ENCODE measurements at regions not wholly inside any gene's neighbourhood (a gene's known extent, or its start where the extent isn't known, plus 50 kb on each side); places are given as distances from the start of the nearest gene placed in this dataset.

DNA sequence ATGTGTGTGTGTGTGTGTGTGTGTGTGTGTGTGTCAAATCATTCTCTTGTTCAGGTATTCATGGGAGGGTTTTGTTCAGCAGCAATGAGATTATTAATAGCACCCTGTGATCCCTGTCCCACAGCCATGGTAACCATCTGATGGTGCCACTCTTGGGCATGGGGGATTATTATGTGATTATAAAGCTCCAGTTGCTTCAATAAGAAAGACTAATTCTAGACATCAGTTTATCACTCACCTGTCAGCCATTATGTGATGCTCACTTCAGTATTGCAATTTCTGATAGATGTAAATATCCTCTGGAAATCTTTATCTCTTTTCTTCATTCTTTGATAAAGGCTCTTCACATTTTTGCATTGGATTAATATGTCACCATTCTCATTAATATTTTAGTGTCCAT is 145.9 kb upstream of the POU1F1 start:
- no peak for TF ChIP-seq CTCF (IDR thresholded peaks at IDR 0.05; ENCODE audit: extremely low read depth, missing control alignments)
- DNase-seq (ENCODE audit: low spot score): no peak

GRCh38 chr3:87420171-87420570 is 143.8 kb upstream of the POU1F1 start:
- no peak for TF ChIP-seq CTCF (IDR thresholded peaks at IDR 0.05; ENCODE audit: extremely low read depth, missing control alignments)
- no peak for DNase-seq (ENCODE audit: low spot score)

DNA sequence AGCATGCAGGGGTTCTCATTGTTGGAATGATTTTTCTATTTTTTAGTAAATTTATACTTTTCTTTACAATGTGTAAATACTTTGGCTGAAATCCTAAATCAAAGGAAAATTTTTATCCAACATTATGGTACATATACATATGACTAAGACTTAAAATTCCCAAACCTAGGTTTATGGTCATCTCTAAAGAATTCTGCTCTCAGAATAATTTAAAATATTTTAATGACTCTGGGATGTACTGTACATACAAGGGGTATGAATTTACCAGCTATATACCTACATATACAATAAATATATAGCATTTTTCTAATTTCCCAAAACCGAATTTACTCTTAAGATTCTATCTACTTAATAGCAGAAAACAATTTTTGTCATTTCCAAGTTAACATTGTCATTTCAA is 137.9 kb upstream of the POU1F1 start:
- DNase-seq (ENCODE audit: low spot score): no peak
- no peak for TF ChIP-seq CTCF (IDR thresholded peaks at IDR 0.05; ENCODE audit: extremely low read depth, missing control alignments)

DNA sequence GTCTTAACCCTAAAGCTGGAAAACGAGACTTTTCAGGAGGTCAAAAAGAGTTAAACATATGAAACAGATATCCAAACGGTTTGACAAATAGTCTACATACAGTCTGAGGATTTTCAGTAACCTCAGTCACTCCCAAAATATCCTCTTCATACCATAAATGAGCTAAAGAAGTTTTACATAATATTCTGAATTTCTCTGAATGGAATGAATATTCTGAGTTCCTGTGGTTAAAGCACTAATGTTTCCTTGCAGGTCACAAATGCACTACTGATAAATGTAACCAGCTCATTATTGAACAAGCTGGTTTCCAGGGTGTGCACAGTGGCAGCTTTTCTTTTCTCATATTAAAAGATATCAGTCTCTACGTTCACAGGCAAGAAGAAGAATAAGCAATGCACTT is 137.4 kb upstream of the POU1F1 start:
- no peak for TF ChIP-seq CTCF (IDR thresholded peaks at IDR 0.05; ENCODE audit: extremely low read depth, missing control alignments)
- no peak for DNase-seq (ENCODE audit: low spot score)

DNA sequence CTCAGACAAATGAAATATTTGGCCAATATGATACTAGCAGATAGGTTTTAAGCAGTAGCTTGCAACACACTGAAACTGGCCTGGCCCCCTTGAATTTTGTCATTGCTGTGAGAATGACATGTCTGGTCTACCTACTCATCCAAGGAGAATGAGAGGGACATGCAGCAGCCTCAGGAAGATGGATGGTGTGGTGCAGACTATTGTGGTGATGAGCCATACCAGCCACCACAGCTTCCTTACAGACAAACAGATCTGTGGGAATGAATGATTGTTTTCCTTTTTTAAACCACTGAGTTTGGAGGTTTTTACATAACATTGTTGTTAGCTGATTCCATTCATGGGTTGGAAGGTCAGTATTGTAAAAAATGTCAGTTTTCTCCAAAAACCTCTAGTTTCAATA is 133.7 kb upstream of the POU1F1 start:
- no peak for DNase-seq (ENCODE audit: low spot score)
- no peak for TF ChIP-seq CTCF (IDR thresholded peaks at IDR 0.05; ENCODE audit: extremely low read depth, missing control alignments)

- TF ChIP-seq CTCF (IDR thresholded peaks at IDR 0.05; ENCODE audit: extremely low read depth, missing control alignments): no peak
- DNase-seq (ENCODE audit: low spot score): no peak
Measured at GRCh38 chr3:87398168-87398801, 121.9 kb upstream of the POU1F1 start.

- no peak for DNase-seq (ENCODE audit: low spot score)
- TF ChIP-seq CTCF (IDR thresholded peaks at IDR 0.05; ENCODE audit: extremely low read depth, missing control alignments): no peak
Measured at GRCh38 chr3:87397211-87397610, 120.8 kb upstream of the POU1F1 start.
